ENCODE measurements at regions not wholly inside any gene's neighbourhood (a gene's known extent, or its start where the extent isn't known, plus 50 kb on each side); places are given as distances from the start of the nearest gene placed in this dataset.

- TF ChIP-seq EZH2phosphoT487 (IDR thresholded peaks at IDR 0.05; ENCODE audit: low read length) (no peak), EZH2 (optimal IDR thresholded peaks at IDR 0.05; ENCODE audit: low read depth, low read length) (no peak)
These were observed 103.9 kb downstream of the ENC1 start for GRCh38 chr5:74536658-74537057.
